SK-N-SH treated with all-trans-retinoic acid at 6 μM for 48 hours (cell line): ENCODE measurements at regions not wholly inside any gene's neighbourhood (a gene's known extent, or its start where the extent isn't known, plus 50 kb on each side); places are given as distances from the start of the nearest gene placed in this dataset.
"Not testable (repeated sequence)": the region's sequence is repeated elsewhere in the genome, so short reads cannot be mapped to it uniquely, and the experiment has no call there.

ENCODE experiments used
- ATAC-seq: fragments of 200-7000 bp; cut with Tn5 transposase; 3 replicates; pipeline ENCODE4 v1.9.1; 2020; ENCODE audit warnings: mild to moderate bottlenecking, moderate library complexity
- BACH2 ChIP-seq: fragments of 250-450 bp; sonication (Bioruptor Pico); IDR thresholded peaks from 2 replicates; pipeline ENCODE4 v1.9.0; 2021; ENCODE audit warnings: mild to moderate bottlenecking, borderline replicate concordance
- ESRRG ChIP-seq: fragments of 250-450 bp; sonication (Bioruptor Pico); IDR thresholded peaks from 2 replicates; pipeline ENCODE4 v1.6.1; 2021; ENCODE audit warnings: mild to moderate bottlenecking
- ISL1 ChIP-seq: fragments of 250-450 bp; sonication (Bioruptor Pico); IDR thresholded peaks from 2 replicates; pipeline ENCODE4 v2.1.2; 2022; ENCODE audit warnings: mild to moderate bottlenecking, moderate library complexity
- OSR1 ChIP-seq: fragments of 250-450 bp; sonication (Bioruptor Pico); IDR thresholded peaks from 2 replicates; pipeline ENCODE4 v1.8.0; 2022; ENCODE audit warnings: moderate library complexity, mild to moderate bottlenecking, inconsistent platforms
- POU6F1 ChIP-seq: fragments of 250-450 bp; sonication (Bioruptor Pico); IDR thresholded peaks from 2 replicates; pipeline ENCODE4 v1.8.0; 2021; ENCODE audit warnings: low read depth, mild to moderate bottlenecking, moderate library complexity, borderline replicate concordance
- RARB ChIP-seq: fragments of 250-450 bp; sonication (Bioruptor Pico); IDR thresholded peaks from 2 replicates; pipeline ENCODE4 v1.8.0; 2021; ENCODE audit warnings: mild to moderate bottlenecking, moderate library complexity
- SNAI2 ChIP-seq: fragments of 250-450 bp; sonication (Bioruptor Pico); IDR thresholded peaks from 2 replicates; pipeline ENCODE4 v1.5.0; 2020; ENCODE audit warnings: mild to moderate bottlenecking, moderate library complexity
- TOX ChIP-seq: fragments of 250-450 bp; sonication (Bioruptor Pico); IDR thresholded peaks from 2 replicates; pipeline ENCODE4 v1.8.0; 2021; ENCODE audit warnings: mild to moderate bottlenecking, moderate library complexity, borderline replicate concordance
- TSHZ2 ChIP-seq: fragments of 250-450 bp; sonication (Bioruptor Pico); IDR thresholded peaks from 2 replicates; pipeline ENCODE4 v1.5.0; 2020; ENCODE audit warnings: mild to moderate bottlenecking, moderate library complexity
- ZC3H10 ChIP-seq: fragments of 250-450 bp; sonication (Bioruptor Pico); IDR thresholded peaks from 2 replicates; pipeline ENCODE4 v1.5.1; 2021; ENCODE audit warnings: mild to moderate bottlenecking, moderate library complexity
- ZFP3 ChIP-seq: fragments of 250-450 bp; sonication (Bioruptor Pico); IDR thresholded peaks from 2 replicates; pipeline ENCODE4 v1.5.0; 2020; ENCODE audit warnings: mild to moderate bottlenecking, moderate library complexity
- ZFP30 ChIP-seq: fragments of 450-650 bp; formaldehyde crosslinking; IDR thresholded peaks from 2 replicates; pipeline ENCODE4 v1.5.0; 2022; ENCODE audit warnings: mild to moderate bottlenecking, moderate library complexity
- ZNF565 ChIP-seq: fragments of 450-650 bp; formaldehyde crosslinking; conservative IDR thresholded peaks from 2 replicates; pipeline ENCODE4 v1.5.0; 2020; ENCODE audit warnings: low read depth, mild to moderate bottlenecking, moderate library complexity
- ZNF70 ChIP-seq: fragments of 450-650 bp; formaldehyde crosslinking; IDR thresholded peaks from 2 replicates; pipeline ENCODE4 v1.5.0; 2020; ENCODE audit warnings: mild to moderate bottlenecking, moderate library complexity
- ZNF8 ChIP-seq: fragments of 450-650 bp; formaldehyde crosslinking; IDR thresholded peaks from 2 replicates; pipeline ENCODE4 v1.5.0; 2020; ENCODE audit warnings: mild to moderate bottlenecking, moderate library complexity
- TF ChIP-seq, protein P1 (sequence below): fragments of 250-450 bp; sonication (Bioruptor Pico); IDR thresholded peaks from 2 replicates; pipeline ENCODE4 v1.5.1; 2020; ENCODE audit warnings: low read depth, mild to moderate bottlenecking, moderate library complexity
- TF ChIP-seq, protein P2 (sequence below): fragments of 250-450 bp; sonication (Bioruptor Pico); IDR thresholded peaks from 2 replicates; pipeline ENCODE4 v1.5.1; 2021; ENCODE audit warnings: mild to moderate bottlenecking, moderate library complexity

DNA sequence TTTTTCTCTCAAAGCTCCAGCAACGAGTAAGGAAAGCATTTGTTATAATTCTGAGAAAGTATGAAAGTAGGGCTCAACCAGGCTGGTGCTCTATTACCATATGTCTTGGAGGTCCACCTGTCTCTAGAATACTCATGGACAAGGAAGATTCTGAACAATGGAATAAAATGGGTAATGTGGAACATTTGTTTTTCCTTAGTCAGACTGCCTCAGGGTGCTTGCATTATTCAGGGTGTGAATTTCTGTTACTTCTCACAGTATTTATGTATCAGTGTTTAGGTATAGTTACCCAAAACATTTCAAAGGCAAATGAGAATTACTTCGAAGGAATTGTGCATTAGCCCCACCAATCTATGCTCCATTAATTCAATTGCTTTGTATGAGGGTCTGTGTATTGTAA is 586.2 kb upstream of the CITED2 start:
- ATAC-seq = no peak
- TF ChIP-seq ZNF70 (CRISPR knock-in tag) (no peak), SNAI2 (CRISPR knock-in tag) (no peak), POU6F1 (CRISPR knock-in tag) (no peak), ZNF8 (CRISPR knock-in tag) (no peak), ZC3H10 (CRISPR knock-in tag) (no peak), RARB (no peak), ISL1 (CRISPR knock-in tag) (no peak)
- TF ChIP-seq, all 23 proteins: peak for 0

DNA sequence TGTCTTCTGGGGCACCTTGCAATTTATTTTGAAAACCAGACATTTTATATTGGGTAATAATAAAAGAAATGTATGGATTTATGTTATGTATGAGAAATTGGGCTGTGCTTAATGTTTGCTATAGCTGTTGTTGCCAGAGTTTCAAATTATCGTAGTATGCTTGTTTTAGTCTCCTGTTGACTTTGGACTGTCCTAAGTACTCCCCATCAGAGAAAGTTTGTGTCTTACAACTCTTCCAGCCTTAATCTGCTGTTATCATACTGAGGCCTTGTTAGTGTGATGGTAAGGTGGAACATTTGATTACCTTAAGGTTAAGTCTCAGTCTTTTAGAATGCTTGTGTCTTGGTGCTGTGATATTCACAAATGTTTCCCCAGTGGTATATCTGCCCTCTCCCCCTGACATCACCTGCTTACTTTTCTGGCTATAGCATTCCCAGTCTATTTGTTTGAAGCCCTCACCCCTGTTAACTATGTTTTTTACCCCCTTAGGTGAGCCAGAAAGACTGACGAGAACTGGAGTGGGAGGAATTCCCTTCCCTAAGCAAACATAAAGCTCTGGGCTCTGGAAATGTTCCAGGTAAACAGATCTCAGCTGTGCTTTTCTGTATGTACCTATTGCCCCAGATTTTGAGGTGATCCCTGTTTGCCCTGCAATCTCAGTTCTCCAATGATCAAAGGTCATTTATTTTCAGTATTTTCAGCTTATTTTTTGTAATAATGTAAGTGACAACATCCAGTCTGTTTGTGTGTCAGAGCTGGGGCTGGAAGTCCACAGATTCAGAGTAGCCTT is 581.1 kb upstream of the CITED2 start:
- TF ChIP-seq SNAI2 (CRISPR knock-in tag) (no peak), ESRRG (CRISPR knock-in tag) (no peak), ZFP30 (CRISPR knock-in tag) (no peak)
- TF ChIP-seq, all 23 proteins: peak for 0
- no peak for ATAC-seq

DNA sequence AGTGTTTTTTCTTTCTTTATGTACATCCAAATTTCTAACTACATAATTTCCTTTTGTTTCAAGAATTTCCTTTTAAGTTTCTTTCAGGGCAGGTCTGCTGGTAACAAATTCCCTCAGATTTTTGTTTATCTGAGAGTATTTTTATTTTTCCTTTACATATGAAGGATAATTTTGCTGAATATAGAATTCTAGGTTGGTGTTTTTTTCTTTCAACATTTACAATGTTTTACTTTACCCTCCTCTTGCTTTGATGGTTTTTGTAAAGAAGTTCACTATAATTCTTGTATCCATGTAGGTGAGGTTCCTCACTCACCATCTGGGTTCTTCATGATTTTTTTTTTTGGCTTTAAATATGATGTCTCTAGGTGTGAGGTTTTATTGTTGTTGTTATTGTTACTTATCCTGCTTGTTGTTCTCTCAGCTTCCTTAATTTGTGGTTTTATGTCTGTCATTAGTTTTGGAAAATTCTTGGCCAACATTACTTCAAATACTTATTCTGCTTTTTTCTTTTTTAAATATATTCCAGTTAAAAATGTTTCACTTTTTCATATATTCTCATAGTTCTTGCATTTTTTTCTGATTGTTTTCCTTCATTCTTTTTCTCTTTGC is 580.1 kb upstream of the CITED2 start:
- TF ChIP-seq, protein P1, sequence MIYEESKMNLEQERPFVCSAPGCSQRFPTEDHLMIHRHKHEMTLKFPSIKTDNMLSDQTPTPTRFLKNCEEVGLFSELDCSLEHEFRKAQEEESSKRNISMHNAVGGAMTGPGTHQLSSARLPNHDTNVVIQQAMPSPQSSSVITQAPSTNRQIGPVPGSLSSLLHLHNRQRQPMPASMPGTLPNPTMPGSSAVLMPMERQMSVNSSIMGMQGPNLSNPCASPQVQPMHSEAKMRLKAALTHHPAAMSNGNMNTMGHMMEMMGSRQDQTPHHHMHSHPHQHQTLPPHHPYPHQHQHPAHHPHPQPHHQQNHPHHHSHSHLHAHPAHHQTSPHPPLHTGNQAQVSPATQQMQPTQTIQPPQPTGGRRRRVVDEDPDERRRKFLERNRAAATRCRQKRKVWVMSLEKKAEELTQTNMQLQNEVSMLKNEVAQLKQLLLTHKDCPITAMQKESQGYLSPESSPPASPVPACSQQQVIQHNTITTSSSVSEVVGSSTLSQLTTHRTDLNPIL = no peak
- TF ChIP-seq, protein P2, sequence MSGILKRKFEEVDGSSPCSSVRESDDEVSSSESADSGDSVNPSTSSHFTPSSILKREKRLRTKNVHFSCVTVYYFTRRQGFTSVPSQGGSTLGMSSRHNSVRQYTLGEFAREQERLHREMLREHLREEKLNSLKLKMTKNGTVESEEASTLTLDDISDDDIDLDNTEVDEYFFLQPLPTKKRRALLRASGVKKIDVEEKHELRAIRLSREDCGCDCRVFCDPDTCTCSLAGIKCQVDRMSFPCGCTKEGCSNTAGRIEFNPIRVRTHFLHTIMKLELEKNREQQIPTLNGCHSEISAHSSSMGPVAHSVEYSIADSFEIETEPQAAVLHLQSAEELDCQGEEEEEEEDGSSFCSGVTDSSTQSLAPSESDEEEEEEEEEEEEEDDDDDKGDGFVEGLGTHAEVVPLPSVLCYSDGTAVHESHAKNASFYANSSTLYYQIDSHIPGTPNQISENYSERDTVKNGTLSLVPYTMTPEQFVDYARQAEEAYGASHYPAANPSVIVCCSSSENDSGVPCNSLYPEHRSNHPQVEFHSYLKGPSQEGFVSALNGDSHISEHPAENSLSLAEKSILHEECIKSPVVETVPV = no peak
- no peak for TF ChIP-seq POU6F1 (CRISPR knock-in tag)
- no peak for TF ChIP-seq OSR1
- no peak for TF ChIP-seq ZFP3 (CRISPR knock-in tag)
- TF ChIP-seq TOX = no peak
- no peak for TF ChIP-seq TSHZ2 (CRISPR knock-in tag)
- no peak for TF ChIP-seq ZNF565 (CRISPR knock-in tag)
- no peak for TF ChIP-seq BACH2 (CRISPR knock-in tag)
- no peak for TF ChIP-seq ZFP30 (CRISPR knock-in tag)
- ATAC-seq = no peak

DNA sequence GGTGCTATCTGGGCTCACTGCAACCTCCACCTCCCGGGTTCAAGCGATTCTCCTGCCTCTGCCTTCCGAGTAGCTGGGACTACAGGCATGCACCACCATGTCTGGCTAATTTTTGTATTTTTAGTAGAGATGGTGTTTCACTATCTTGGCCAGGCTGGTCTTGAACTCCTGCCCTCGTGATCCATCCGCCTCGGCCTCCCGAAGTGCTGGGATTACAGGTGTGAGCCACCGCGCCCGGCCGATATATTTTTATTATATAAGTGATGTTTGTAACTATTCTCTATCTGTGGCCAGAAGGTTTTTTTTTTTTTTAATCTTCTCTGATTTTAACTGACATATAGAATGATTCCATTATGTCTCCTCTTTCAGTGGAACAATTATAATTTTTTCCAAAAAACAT is 579.3 kb upstream of the CITED2 start:
- not testable (repeated sequence) for ATAC-seq

- TF ChIP-seq BACH2 (CRISPR knock-in tag) (no peak), ZNF8 (CRISPR knock-in tag) (peak; percentile 50)
- no peak for ATAC-seq
These were observed 576.7 kb upstream of the CITED2 start for GRCh38 chr6:139951172-139951571.
